Body of pancreas (tissue), 4 donors: ENCODE measurements at regions not wholly inside any gene's neighbourhood (a gene's known extent, or its start where the extent isn't known, plus 50 kb on each side); places are given as distances from the start of the nearest gene placed in this dataset.
"Not testable (repeated sequence)": the region's sequence is repeated elsewhere in the genome, so short reads cannot be mapped to it uniquely, and the experiment has no call there.

Experiments
- ATAC-seq: fragments of 150-250 bp; one replicate; pipeline ENCODE4 v1.9.1; 2016
- DNase-seq, 4 donors: peaks; one replicate each; pipeline ENCODE4 v3.0.0-alpha.2; 2019
- H3K27ac ChIP-seq, 4 donors: fragments of 200-600 bp; sonication (generic); 1 replicate in 3 of 4; 2 replicates in 1 of 4; pipeline versions ENCODE4 v1.5.1 to v1.6.1; 2016 to 2019; ENCODE audit warnings: mild to moderate bottlenecking in 1 of 4, mixed read lengths in 1 of 4, moderate library complexity in 1 of 4
- H3K27me3 ChIP-seq, 2 donors: fragments of 200-600 bp; sonication (generic); one replicate each; pipeline ENCODE4 v1.6.0; 2016; ENCODE audit warnings: mild to moderate bottlenecking in 1 of 2
- H3K36me3 ChIP-seq, 2 donors: fragments of 200-600 bp; sonication (generic); replicated peaks in 1 of 2; 2 replicates each; pipeline ENCODE4 v1.5.1; 2016; ENCODE audit warnings: low read depth in 2 of 2; ENCODE audit not compliant: insufficient read depth in 1 of 2
- H3K4me1 ChIP-seq: fragments of 200-600 bp; sonication (generic); one replicate; pipeline ENCODE4 v1.6.0; 2016
- H3K4me3 ChIP-seq, 2 donors: fragments of 200-600 bp; sonication (generic); 1 replicate in 1 of 2; 2 replicates in 1 of 2; pipeline ENCODE4 v1.5.1; 2016 to 2019
- H3K9me3 ChIP-seq, 3 donors: fragments of 200-600 bp; sonication (generic); 1 replicate in 2 of 3; 2 replicates in 1 of 3; pipeline ENCODE4 v1.5.1; 2016
- POLR2A ChIP-seq, 3 donors: fragments of 450-650 bp; IDR thresholded peaks; one replicate each; pipeline ENCODE4 v1.6.1; 2016; ENCODE audit warnings: antibody characterized with exemption in 3 of 3, mild to moderate bottlenecking in 2 of 3
- WGBS, 2 donors: methylation state at CpG; one replicate each; pipeline ENCODE4 v1.1.5; 2017; 5-methylcytosine and 5-hydroxymethylcytosine counted together
- intact Hi-C: fragments of 100-400 bp; cut with DNase I; formaldehyde crosslinking; loops from one replicate; pipeline ENCODE4 v1.15.1; 2023
- TF ChIP-seq, protein P1 (sequence below), 7 experiments: fragments of 450-650 bp in 4 of 7; fragments of 200-600 bp in 3 of 7; sonication (generic) in 3 of 7; IDR thresholded peaks; one replicate each; pipeline ENCODE4 v1.5.1; 2016 to 2019; ENCODE audit warnings: antibody characterized with exemption in 7 of 7

DNA sequence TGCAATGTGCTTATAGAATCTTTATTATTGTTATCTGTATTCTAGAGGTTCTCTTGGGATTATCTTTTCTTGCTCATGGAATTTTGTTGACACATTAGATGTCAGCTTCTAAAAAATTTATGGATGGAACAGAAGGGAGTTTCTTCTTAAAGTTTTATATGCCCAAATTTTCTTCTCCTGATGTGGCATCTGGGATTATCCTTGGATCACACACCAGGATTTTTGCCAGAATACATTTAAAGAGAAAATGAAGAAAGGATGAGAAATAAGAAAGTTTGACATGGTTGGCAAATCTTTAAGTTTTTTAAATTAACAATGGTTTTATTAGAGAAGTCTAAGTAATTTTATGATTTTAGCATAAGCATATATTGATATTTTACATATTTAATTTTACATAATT, 706.7 kb upstream of the TMEFF2 start:
- TF ChIP-seq, protein P1, sequence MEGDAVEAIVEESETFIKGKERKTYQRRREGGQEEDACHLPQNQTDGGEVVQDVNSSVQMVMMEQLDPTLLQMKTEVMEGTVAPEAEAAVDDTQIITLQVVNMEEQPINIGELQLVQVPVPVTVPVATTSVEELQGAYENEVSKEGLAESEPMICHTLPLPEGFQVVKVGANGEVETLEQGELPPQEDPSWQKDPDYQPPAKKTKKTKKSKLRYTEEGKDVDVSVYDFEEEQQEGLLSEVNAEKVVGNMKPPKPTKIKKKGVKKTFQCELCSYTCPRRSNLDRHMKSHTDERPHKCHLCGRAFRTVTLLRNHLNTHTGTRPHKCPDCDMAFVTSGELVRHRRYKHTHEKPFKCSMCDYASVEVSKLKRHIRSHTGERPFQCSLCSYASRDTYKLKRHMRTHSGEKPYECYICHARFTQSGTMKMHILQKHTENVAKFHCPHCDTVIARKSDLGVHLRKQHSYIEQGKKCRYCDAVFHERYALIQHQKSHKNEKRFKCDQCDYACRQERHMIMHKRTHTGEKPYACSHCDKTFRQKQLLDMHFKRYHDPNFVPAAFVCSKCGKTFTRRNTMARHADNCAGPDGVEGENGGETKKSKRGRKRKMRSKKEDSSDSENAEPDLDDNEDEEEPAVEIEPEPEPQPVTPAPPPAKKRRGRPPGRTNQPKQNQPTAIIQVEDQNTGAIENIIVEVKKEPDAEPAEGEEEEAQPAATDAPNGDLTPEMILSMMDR (IDR thresholded peaks at IDR 0.05) = no peak
- no peak for TF ChIP-seq POLR2A (IDR thresholded peaks at IDR 0.05)
- Histone ChIP-seq H3K4me3 (no peak overlapping the region), H3K27ac (no peak overlapping the region), H3K36me3 (no peaks in the 10 kb centered on the region), H3K27me3 (no peaks in the 10 kb centered on the region), H3K9me3 (no peaks in the 10 kb centered on the region), H3K4me1 (no peaks in the 10 kb centered on the region)
- DNase-seq (no peak), ATAC-seq (no peak)
- intact Hi-C loops = no loop called here

DNA sequence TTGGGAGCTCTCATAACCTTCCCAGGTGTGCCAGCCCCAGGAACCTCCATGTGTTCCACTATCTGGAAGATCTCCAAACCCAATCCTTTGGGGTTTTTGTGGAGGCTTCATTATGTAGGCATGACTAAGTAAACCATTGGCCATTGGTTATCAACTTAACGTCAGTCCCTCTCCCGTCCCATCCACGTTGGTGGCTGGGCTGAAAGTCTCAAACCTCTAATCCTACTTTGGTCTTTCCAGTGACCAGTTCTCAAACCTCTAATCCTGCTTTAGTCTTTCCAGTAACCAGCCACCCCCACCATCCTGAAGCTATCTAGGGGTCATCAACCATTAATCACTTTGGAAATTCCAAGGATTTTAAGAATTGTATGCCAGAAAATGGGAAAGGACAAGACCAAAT, 704.7 kb upstream of the TMEFF2 start:
- TF ChIP-seq, protein P1 (IDR thresholded peaks at IDR 0.05) = no peak
- Histone ChIP-seq H3K27ac (no peak overlapping the region), H3K9me3 (no peaks in the 10 kb centered on the region), H3K4me3 (no peak overlapping the region), H3K27me3 (no peaks in the 10 kb centered on the region), H3K4me1 (no peaks in the 10 kb centered on the region), H3K36me3 (no peaks in the 10 kb centered on the region)
- intact Hi-C loops = no loop called here
- no peak for DNase-seq
- ATAC-seq = no peak
- 55 to 63% methylated on average over 3 of the region's 3 CpGs for WGBS, 2 donors

DNA sequence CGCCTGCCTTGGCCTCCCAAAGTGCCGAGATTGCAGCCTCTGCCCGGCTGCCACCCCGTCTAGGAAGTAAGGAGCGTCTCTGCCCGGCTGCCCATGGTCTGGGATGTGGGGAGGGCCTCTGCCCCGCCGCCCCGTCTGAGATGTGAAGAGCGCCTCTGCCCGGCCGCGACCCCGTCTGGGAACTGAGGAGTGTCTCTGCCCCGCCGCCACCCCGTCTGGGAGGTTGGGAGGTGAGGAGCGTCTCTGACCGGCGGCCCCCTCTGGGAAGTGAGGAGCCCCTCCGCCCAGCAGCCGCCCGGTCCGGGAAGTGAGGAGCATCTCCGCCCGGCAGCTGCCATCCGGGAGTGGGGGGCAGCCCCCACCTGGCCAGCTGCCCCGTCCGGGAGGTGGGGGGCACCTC, 699.2 kb upstream of the TMEFF2 start:
- intact Hi-C loops, DNase-seq, H3K27ac ChIP-seq, H3K36me3 ChIP-seq, H3K27me3 ChIP-seq, ATAC-seq, H3K9me3 ChIP-seq, H3K4me3 ChIP-seq, H3K4me1 ChIP-seq: not testable (repeated sequence)
- 74 to 83% methylated on average over 4 to 20 of the region's 29 CpGs for WGBS, 2 donors

DNA sequence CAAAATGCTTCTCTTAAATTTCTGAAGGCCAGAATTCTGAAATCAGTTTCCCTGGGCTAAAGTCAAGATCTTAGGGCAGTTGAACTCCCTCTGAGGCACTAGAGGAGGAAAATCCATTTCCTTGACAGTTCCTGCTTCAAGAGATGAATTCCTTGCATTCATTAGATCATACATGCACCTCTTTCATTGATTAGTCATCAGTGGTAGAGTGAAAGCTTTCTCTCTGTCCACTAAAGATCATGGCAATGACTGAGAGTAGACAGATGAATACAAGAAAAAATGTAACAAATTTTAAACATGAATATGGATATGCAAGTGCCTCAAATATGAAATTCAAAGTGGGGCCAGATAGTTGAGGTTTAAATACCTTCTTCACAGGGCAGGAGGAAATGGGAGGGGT, 693.4 kb upstream of the TMEFF2 start:
- Histone ChIP-seq H3K27ac (no peak overlapping the region), H3K4me1 (no peaks in the 10 kb centered on the region), H3K4me3 (no peak overlapping the region), H3K36me3 (no peaks in the 10 kb centered on the region), H3K9me3 (no peaks in the 10 kb centered on the region), H3K27me3 (no peaks in the 10 kb centered on the region)
- intact Hi-C loops = no loop called here
- TF ChIP-seq, protein P1 (IDR thresholded peaks at IDR 0.05) = no peak
- no peak for TF ChIP-seq POLR2A (IDR thresholded peaks at IDR 0.05)
- no peak for DNase-seq
- no peak for ATAC-seq

DNA sequence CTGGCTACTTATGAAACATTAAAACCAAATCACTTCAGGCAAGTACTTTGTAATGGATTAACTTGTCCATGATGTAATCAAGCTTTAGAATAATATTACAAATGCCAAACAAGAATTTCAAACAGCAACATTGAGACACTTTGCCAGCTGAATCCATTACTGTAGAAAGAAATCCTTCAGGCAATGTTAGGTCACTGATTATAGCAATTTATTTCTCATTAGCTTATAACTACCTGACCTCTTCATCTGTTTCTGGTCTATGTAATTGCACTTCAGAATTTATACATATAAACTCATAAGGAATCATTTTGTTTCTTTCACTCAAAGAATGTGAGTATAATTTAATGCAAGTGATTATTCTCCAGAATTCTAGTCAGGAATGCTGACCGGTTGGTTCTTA, 692.6 kb upstream of the TMEFF2 start:
- no peak overlapping the region for H3K27ac ChIP-seq
- no peaks in the 10 kb centered on the region for H3K4me1 ChIP-seq
- no peaks in the 10 kb centered on the region for H3K27me3 ChIP-seq
- no peak overlapping the region for H3K4me3 ChIP-seq
- TF ChIP-seq, protein P1 (IDR thresholded peaks at IDR 0.05) = no peak
- no peak for TF ChIP-seq POLR2A (IDR thresholded peaks at IDR 0.05)
- no peaks in the 10 kb centered on the region for H3K36me3 ChIP-seq
- DNase-seq = no peak
- no peak for ATAC-seq
- WGBS, 2 donors = 15 to 29% methylated on average over 1 of the region's 1 CpG
- H3K9me3 ChIP-seq = no peaks in the 10 kb centered on the region
- intact Hi-C loops = no loop called here
